ENCODE measurements at regions not wholly inside any gene's neighbourhood (a gene's known extent, or its start where the extent isn't known, plus 50 kb on each side); places are given as distances from the start of the nearest gene placed in this dataset.
"Not testable (repeated sequence)": the region's sequence is repeated elsewhere in the genome, so short reads cannot be mapped to it uniquely, and the experiment has no call there.

- no peaks in the 10 kb centered on the region for H3K36me3 Mint-ChIP-seq
- H3K27me3 Mint-ChIP-seq, result no peaks in the 10 kb centered on the region
- peaks cover 0 to 2% (median 2%) of the 10 kb centered on the region in 3 donors for H3K4me1 Mint-ChIP-seq
- no peak overlapping the region for H3K4me3 Mint-ChIP-seq
- peak overlapping the region in 1 of 3 donors; percentile 46 for H3K27ac Mint-ChIP-seq
- peaks cover 0 to 23% (median 9%) of the 10 kb centered on the region in 3 donors for H3K9me3 Mint-ChIP-seq
Measured at GRCh38 chr16:62752854-62753253, 716.6 kb upstream of the CDH8 start.

- Mint-ChIP-seq H3K4me3 (no peak overlapping the region), H3K36me3 (no peaks in the 10 kb centered on the region), H3K27me3 (no peaks in the 10 kb centered on the region), H3K4me1 (peaks cover 0 to 2% (median 2%) of the 10 kb centered on the region in 3 donors), H3K27ac (no peak overlapping the region), H3K9me3 (peaks cover 2 to 20% (median 6%) of the 10 kb centered on the region in 3 donors)
Measured at GRCh38 chr16:62751218-62751617, 715.0 kb upstream of the CDH8 start.

GRCh38 chr16:62741692-62742091 lies 705.5 kb upstream of the CDH8 start:
- Mint-ChIP-seq H3K27me3 (no peaks in the 10 kb centered on the region), H3K27ac (no peak overlapping the region), H3K9me3 (peaks cover 4 to 21% (median 8%) of the 10 kb centered on the region in 3 donors), H3K4me1 (peaks cover 0 to 2% (median 1%) of the 10 kb centered on the region in 3 donors), H3K4me3 (no peak overlapping the region), H3K36me3 (no peaks in the 10 kb centered on the region)

DNA sequence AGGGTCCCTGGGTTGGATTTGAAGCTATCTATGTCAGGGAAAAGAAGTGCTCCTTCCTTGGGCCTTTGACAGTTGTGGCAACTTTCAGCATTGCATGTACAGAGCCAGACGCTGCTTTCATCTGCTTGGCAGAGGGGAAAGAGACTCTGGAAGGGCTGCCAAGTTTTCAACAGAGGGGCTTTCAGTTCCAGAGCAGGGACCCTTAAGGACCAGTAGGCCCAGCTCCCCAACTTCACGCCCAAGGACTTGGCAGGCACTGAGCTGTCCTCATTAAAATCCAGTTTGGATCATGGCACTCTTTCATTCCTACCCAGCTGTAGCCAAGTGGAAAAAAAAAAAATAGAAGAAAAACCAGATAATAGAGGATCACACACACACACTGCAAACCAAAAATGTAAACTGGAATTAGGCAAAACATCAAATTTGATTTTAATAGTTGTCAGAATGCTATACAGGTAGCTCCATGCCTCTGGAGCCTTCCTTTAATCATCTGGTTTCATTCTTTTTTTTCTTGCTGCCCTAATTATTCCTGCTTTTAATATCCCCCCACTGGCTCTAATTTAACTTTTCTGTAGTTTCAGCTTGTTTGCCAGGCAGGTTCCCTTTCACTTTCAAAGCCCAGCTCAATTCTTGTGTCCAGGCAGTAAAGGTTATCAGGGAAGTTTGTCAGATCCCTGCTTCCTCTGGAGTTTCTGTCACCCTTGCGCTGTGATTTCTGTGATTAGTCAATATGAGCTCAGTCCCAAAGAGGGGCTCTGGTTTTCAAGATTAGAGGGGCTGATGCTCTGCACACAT lies 702.6 kb upstream of the CDH8 start:
- H3K27ac Mint-ChIP-seq, result no peak overlapping the region
- no peaks in the 10 kb centered on the region for H3K27me3 Mint-ChIP-seq
- H3K9me3 Mint-ChIP-seq, result peaks cover 5 to 10% (median 8%) of the 10 kb centered on the region in 3 donors
- no peaks in the 10 kb centered on the region for H3K36me3 Mint-ChIP-seq
- no peak overlapping the region for H3K4me3 Mint-ChIP-seq
- H3K4me1 Mint-ChIP-seq, result peaks cover 0 to 1% (median 0%) of the 10 kb centered on the region in 3 donors

DNA sequence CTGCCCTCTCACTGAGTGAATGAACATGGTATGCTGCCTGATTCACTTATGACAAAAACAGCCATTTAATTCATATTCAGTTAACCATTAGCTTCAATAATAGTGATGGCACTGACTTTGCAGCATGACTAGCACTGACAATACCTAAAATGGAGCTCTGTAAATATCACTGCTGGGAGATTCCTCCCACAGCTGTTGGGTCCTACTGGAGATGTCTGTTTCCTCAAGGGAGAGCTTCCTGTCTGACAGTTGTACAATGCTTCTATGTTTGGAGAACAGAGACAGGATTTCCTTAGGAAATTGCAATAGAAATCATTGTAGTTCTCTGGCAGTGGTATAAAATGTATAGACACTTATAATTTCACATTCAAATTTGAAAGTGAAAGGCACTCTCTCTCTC lies 695.9 kb upstream of the CDH8 start:
- H3K27me3 Mint-ChIP-seq, result no peaks in the 10 kb centered on the region

GRCh38 chr16:62724670-62725269 lies 688.5 kb upstream of the CDH8 start:
- H3K27ac Mint-ChIP-seq, H3K4me3 Mint-ChIP-seq, H3K36me3 Mint-ChIP-seq, H3K4me1 Mint-ChIP-seq, H3K9me3 Mint-ChIP-seq, H3K27me3 Mint-ChIP-seq: not testable (repeated sequence)

More for the DNA sequence above, 695.9 kb upstream of the CDH8 start:
- Mint-ChIP-seq H3K4me3 (no peak overlapping the region), H3K9me3 (peaks cover 0 to 4% (median 3%) of the 10 kb centered on the region in 3 donors), H3K4me1 (no peaks in the 10 kb centered on the region), H3K36me3 (no peaks in the 10 kb centered on the region), H3K27ac (no peak overlapping the region)

DNA sequence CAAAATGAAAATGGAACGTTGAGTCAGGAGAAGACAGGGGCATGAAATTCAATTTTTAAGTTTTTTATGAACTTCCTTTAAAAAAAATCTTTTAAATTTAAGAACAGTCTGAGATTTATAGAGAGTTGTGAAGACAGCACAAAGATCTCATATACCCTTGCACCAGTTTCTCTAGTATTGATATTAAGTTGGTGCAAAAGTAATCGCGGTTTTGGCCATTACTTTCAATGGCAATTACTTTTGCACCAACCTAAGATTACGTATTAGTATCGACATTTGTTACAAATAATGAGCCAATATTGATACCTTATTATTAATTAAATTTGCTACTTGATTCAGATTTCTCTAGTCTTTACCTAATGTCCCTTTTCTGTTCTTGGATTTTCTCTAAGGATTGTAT lies 684.4 kb upstream of the CDH8 start:
- Mint-ChIP-seq H3K4me1 (no peaks in the 10 kb centered on the region), H3K27me3 (no peaks in the 10 kb centered on the region), H3K4me3 (no peak overlapping the region), H3K27ac (no peak overlapping the region), H3K9me3 (peaks cover 2 to 19% (median 3%) of the 10 kb centered on the region in 3 donors), H3K36me3 (no peaks in the 10 kb centered on the region)

- Mint-ChIP-seq H3K4me3 (no peak overlapping the region), H3K9me3 (peaks cover 2 to 23% (median 5%) of the 10 kb centered on the region in 3 donors), H3K27ac (no peak overlapping the region), H3K4me1 (no peaks in the 10 kb centered on the region), H3K27me3 (no peaks in the 10 kb centered on the region), H3K36me3 (no peaks in the 10 kb centered on the region)
Measured at GRCh38 chr16:62717026-62717425, 680.8 kb upstream of the CDH8 start.

GRCh38 chr16:62715701-62716100 lies 679.5 kb upstream of the CDH8 start:
- Mint-ChIP-seq H3K27ac (no peak overlapping the region), H3K9me3 (peaks cover 2 to 21% (median 5%) of the 10 kb centered on the region in 3 donors), H3K27me3 (no peaks in the 10 kb centered on the region), H3K4me1 (no peaks in the 10 kb centered on the region), H3K4me3 (no peak overlapping the region), H3K36me3 (no peaks in the 10 kb centered on the region)

DNA sequence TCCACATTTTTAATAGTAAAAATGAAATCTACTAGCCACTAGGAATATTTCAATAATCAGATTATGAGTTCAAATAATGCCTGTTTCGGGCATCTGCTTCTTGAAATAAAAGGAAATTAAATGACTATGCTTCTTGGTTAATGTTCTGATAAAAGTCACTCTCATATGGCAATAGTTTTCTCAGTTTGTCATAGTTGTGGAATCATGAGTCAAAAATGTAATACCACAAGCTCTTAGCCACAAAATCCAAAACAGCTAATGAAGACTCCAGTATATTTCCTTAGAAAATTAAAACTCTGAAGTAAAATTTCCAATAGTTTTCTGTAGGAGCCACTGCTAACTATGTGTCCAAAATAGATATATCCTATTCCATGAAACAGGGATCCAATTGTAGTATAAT lies 676.3 kb upstream of the CDH8 start:
- Mint-ChIP-seq H3K4me1 (no peaks in the 10 kb centered on the region), H3K9me3 (peaks cover 4 to 16% (median 12%) of the 10 kb centered on the region in 3 donors)

GRCh38 chr16:62711797-62712196 lies 675.6 kb upstream of the CDH8 start:
- Mint-ChIP-seq H3K9me3 (peaks cover 4 to 16% (median 10%) of the 10 kb centered on the region in 3 donors), H3K27me3 (no peaks in the 10 kb centered on the region), H3K27ac (no peak overlapping the region), H3K4me1 (no peaks in the 10 kb centered on the region), H3K4me3 (no peak overlapping the region), H3K36me3 (no peaks in the 10 kb centered on the region)

More for the DNA sequence above, 676.3 kb upstream of the CDH8 start:
- H3K4me3 Mint-ChIP-seq, result no peak overlapping the region
- H3K27me3 Mint-ChIP-seq, result no peaks in the 10 kb centered on the region
- H3K27ac Mint-ChIP-seq, result no peak overlapping the region
- no peaks in the 10 kb centered on the region for H3K36me3 Mint-ChIP-seq

DNA sequence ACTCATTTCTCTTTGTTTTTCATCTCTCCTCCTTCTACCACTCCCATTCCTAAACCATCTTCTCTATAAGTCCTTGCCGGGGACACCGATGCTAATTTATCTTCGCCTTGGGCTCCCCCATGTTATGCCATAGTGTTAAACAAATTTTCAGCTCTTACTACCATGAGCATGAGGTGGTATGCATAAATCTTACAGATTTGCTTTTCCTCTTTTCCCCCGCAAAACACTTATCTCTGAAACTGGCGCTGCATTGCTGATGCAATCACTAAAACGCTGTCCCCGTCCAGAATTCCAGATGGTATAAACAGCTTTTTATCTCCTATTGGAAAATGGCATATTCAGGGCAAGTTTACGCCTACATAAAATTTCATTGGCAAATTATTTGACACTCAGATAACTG lies 673.6 kb upstream of the CDH8 start:
- Mint-ChIP-seq H3K27ac (no peak overlapping the region), H3K4me1 (no peaks in the 10 kb centered on the region), H3K27me3 (no peaks in the 10 kb centered on the region), H3K9me3 (peaks cover 4 to 20% (median 10%) of the 10 kb centered on the region in 3 donors), H3K36me3 (no peaks in the 10 kb centered on the region), H3K4me3 (no peak overlapping the region)

DNA sequence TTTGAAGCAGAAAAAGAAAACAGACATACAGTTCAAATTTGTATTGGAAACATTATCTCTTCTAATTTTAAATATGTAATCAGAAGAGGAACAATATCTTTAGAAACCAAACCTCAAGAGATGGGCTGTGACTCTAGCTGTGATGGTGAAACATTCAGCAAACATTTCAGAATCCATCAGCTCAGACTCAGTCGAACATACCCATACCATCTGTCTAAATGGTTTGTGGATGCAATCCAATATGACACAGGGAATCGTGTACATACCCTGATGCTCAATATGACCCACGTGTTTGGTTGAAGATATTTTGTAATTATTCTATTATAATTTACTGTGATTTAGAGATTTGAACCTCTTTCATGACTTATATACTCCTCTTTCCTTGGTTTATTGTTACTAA lies 665.2 kb upstream of the CDH8 start:
- H3K4me1 Mint-ChIP-seq, result no peaks in the 10 kb centered on the region
- no peaks in the 10 kb centered on the region for H3K27me3 Mint-ChIP-seq
- no peaks in the 10 kb centered on the region for H3K36me3 Mint-ChIP-seq

GRCh38 chr16:62700426-62701294 lies 664.4 kb upstream of the CDH8 start:
- no peak overlapping the region for H3K4me3 Mint-ChIP-seq
- H3K36me3 Mint-ChIP-seq, result no peaks in the 10 kb centered on the region
- peaks cover 4 to 28% (median 8%) of the 10 kb centered on the region in 3 donors for H3K9me3 Mint-ChIP-seq
- no peaks in the 10 kb centered on the region for H3K27me3 Mint-ChIP-seq
- no peaks in the 10 kb centered on the region for H3K4me1 Mint-ChIP-seq
- H3K27ac Mint-ChIP-seq, result no peak overlapping the region

More for the DNA sequence above, 665.2 kb upstream of the CDH8 start:
- Mint-ChIP-seq H3K9me3 (peaks cover 4 to 28% (median 9%) of the 10 kb centered on the region in 3 donors), H3K27ac (no peak overlapping the region), H3K4me3 (no peak overlapping the region)

DNA sequence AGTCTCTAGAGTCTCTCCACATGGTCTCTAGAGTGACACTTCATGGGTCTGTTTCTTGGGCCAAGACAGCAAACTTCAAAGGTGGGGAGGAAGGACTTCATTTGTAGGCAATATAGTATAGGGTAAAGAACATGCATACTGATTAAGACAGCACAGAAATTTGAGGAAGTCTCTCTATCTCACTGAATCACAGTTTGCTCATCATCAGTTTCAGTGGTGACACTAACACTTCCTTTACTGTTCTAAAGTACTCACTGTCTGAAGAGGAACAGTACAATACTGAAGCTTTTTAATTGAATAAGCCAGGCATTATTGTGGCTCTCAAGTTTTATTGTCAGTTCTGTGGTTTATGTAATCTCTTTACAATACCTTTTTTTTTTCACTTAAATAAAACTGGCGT lies 656.4 kb upstream of the CDH8 start:
- Mint-ChIP-seq H3K27ac (no peak overlapping the region), H3K4me3 (no peak overlapping the region), H3K36me3 (no peaks in the 10 kb centered on the region), H3K9me3 (peaks cover 5 to 38% (median 9%) of the 10 kb centered on the region in 3 donors), H3K4me1 (no peaks in the 10 kb centered on the region), H3K27me3 (no peaks in the 10 kb centered on the region)
